K562 (cell line): ENCODE measurements at regions not wholly inside any gene's neighbourhood (a gene's known extent, or its start where the extent isn't known, plus 50 kb on each side); places are given as distances from the start of the nearest gene placed in this dataset.
A peak's percentile ranks its signal among the peaks of the same experiment; 100 is the strongest.

Experiments used
- ATAC-seq: fragments of 200-7000 bp; cut with Tn5 transposase; 3 replicates; pipeline ENCODE4 v1.9.1; 2020; ENCODE audit warnings: moderate library complexity
- BruUV-seq: library from RNA; stranded (reverse); fragments of 400-500 nt; replicated peaks from 2 replicates; lab custom pipeline; 2021; lab: Mats Ljungman, UMichigan
- CTCF ChIA-PET: fragments of 300-600 bp; formaldehyde crosslinking; extraction: SDS; loops from one replicate; lab custom pipeline; 2021; ENCODE audit warnings: low intra/inter-chr PET ratio; lab: Yijun Ruan, JAX
- POLR2A ChIA-PET: fragments of 300-600, 350-650 bp; sonication (Branson Sonifier 250); formaldehyde crosslinking; extraction: SDS; loops from one replicate; lab custom pipeline; 2021; ENCODE audit warnings: antibody characterized with exemption, inconsistent platforms; lab: Yijun Ruan, JAX
- DNase-seq, 4 experiments: peaks; one replicate each; pipeline versions ENCODE4 v3.0.0 to v3.0.0-alpha.2; 2011 to 2018; ENCODE audit warnings: low spot score in 3 of 4, mixed read lengths in 3 of 4; ENCODE audit errors: extremely low read depth in 1 of 4
- FAIRE-seq: peaks from 2 replicates; lab custom pipeline; 2011; peaks lifted over from hg19 to GRCh38; lab: Jason Lieb, UNC
- H2AFZ ChIP-seq: 2 replicates; pipeline ENCODE4 v1.6.0; 2011; ENCODE audit warnings: low read depth, low read length, control low read depth, inconsistent platforms
- H3K27ac ChIP-seq: fragments of 200-600 bp; 3 replicates; pipeline ENCODE4 v1.8.0; 2011; ENCODE audit warnings: low read depth, mild to moderate bottlenecking, control low read depth, inconsistent platforms, low read length, moderate library complexity, mixed read lengths; ENCODE audit errors: extremely low read depth
- H3K27me3 ChIP-seq, 2 experiments: fragments of 300-600 bp in 1 of 2; 2 replicates in 1 of 2; 3 replicates in 1 of 2; pipeline versions ENCODE4 v1.6.0 to v1.8.0; 2011; ENCODE audit warnings: inconsistent platforms in 2 of 2, low read length in 2 of 2, mild to moderate bottlenecking in 1 of 2, mixed read lengths in 1 of 2, moderate library complexity in 1 of 2; ENCODE audit not compliant: control insufficient read depth in 2 of 2, insufficient read depth in 2 of 2
- H3K36me3 ChIP-seq: fragments of 300-600 bp; 3 replicates; pipeline ENCODE4 v1.8.0; 2011; ENCODE audit warnings: mild to moderate bottlenecking, low read length, inconsistent platforms; ENCODE audit not compliant: control insufficient read depth, insufficient read depth
- H3K4me1 ChIP-seq, 2 experiments: fragments of 200-600 bp in 1 of 2; replicated peaks in 1 of 2; 2 replicates in 1 of 2; 3 replicates in 1 of 2; pipeline versions ENCODE4 v1.5.1 to v1.8.0; 2011; ENCODE audit warnings: inconsistent platforms in 2 of 2, low read length in 2 of 2, mild to moderate bottlenecking in 1 of 2, mixed read lengths in 1 of 2, moderate library complexity in 1 of 2; ENCODE audit not compliant: control insufficient read depth in 2 of 2, insufficient read depth in 2 of 2
- H3K4me2 ChIP-seq: 2 replicates; pipeline ENCODE4 v1.6.1; 2011; ENCODE audit warnings: low read length, control low read depth, inconsistent platforms, mixed read lengths; ENCODE audit not compliant: insufficient read depth
- H3K4me3 ChIP-seq: fragments of 200-600 bp; sonication (generic), shearing (Covaris generic); 2 replicates; pipeline ENCODE4 v1.5.1; 2016; ENCODE audit warnings: control low read depth, inconsistent platforms
- H3K79me2 ChIP-seq: fragments of 200-600 bp; 3 replicates; pipeline ENCODE4 v1.8.0; 2011; ENCODE audit warnings: low read length, inconsistent platforms; ENCODE audit not compliant: control insufficient read depth, insufficient read depth
- H3K9ac ChIP-seq, 2 experiments: 2 replicates each; pipeline versions ENCODE4 v1.6.0 to v1.6.1; 2011; ENCODE audit warnings: low read depth in 2 of 2, low read length in 2 of 2, control low read depth in 1 of 2, inconsistent platforms in 1 of 2, mild to moderate bottlenecking in 1 of 2, mixed read lengths in 1 of 2; ENCODE audit not compliant: insufficient read depth in 1 of 2
- H3K9me1 ChIP-seq: one replicate; pipeline ENCODE4 v1.6.0; 2011; ENCODE audit warnings: inconsistent platforms, mild to moderate bottlenecking, low read length, moderate library complexity; ENCODE audit not compliant: control insufficient read depth, insufficient read depth
- H3K9me3 ChIP-seq: replicated peaks from 2 replicates; pipeline ENCODE4 v1.5.1; 2011; ENCODE audit warnings: low read depth, low read length, inconsistent platforms; ENCODE audit not compliant: control insufficient read depth, insufficient read depth
- H4K20me1 ChIP-seq: replicated peaks from 2 replicates; pipeline ENCODE4 v1.6.1; 2011; ENCODE audit warnings: low read length, inconsistent platforms, mixed read lengths; ENCODE audit not compliant: control insufficient read depth, insufficient read depth
- ARHGAP35 ChIP-seq: fragments of 450-650 bp; IDR thresholded peaks from 2 replicates; pipeline ENCODE4 v1.6.1; 2018; ENCODE audit not compliant: partially characterized antibody
- ATF1 ChIP-seq, 2 experiments: fragments of 450-650 bp in 1 of 2; IDR thresholded peaks; 2 replicates each; pipeline ENCODE4 v1.6.1; 2016; ENCODE audit warnings: missing compliant biosample characterization in 1 of 2, missing genetic modification characterization in 1 of 2
- CLOCK ChIP-seq: fragments of 250-450 bp; sonication (Bioruptor Pico); IDR thresholded peaks from 2 replicates; pipeline ENCODE4 v1.4.0; 2020; ENCODE audit warnings: mild to moderate bottlenecking, moderate library complexity, borderline replicate concordance
- COPS2 ChIP-seq: fragments of 450-650 bp; conservative IDR thresholded peaks from 2 replicates; pipeline ENCODE4 v1.6.1; 2016; ENCODE audit warnings: mild to moderate bottlenecking, moderate library complexity
- FOXJ3 ChIP-seq: sonication (generic); formaldehyde crosslinking; IDR thresholded peaks from 2 replicates; pipeline ENCODE4 v1.4.0; 2020; ENCODE audit warnings: mild to moderate bottlenecking, missing genetic modification reagents
- FOXK2 ChIP-seq, 2 experiments: fragments of 450-650 bp; IDR thresholded peaks in 1 of 2; conservative IDR thresholded peaks in 1 of 2; 2 replicates each; pipeline ENCODE4 v1.6.1; 2016; ENCODE audit warnings: low read depth in 2 of 2, mild to moderate bottlenecking in 1 of 2
- KAT7 ChIP-seq: sonication (generic); formaldehyde crosslinking; IDR thresholded peaks from 2 replicates; pipeline ENCODE4 v1.8.0; 2022; ENCODE audit warnings: missing genetic modification reagents, mild to moderate bottlenecking, borderline replicate concordance
- NFE2L1 ChIP-seq: fragments of 450-650 bp; IDR thresholded peaks from 2 replicates; pipeline ENCODE4 v1.6.1; 2016; ENCODE audit warnings: missing genetic modification characterization, low read depth, mild to moderate bottlenecking, missing compliant biosample characterization, moderate library complexity, borderline replicate concordance
- SMARCA4 ChIP-seq: fragments of 450-650 bp; IDR thresholded peaks from 2 replicates; pipeline ENCODE4 v1.6.1; 2016
- TRIM24 ChIP-seq, 2 experiments: fragments of 450-650 bp; IDR thresholded peaks; 2 replicates each; pipeline ENCODE4 v1.6.1; 2016
- YY1 ChIP-seq, 3 experiments: IDR thresholded peaks; 2 replicates each; pipeline ENCODE4 v1.6.1; 2011; ENCODE audit warnings: low read length in 2 of 3, mild to moderate bottlenecking in 2 of 3, moderate library complexity in 2 of 3, borderline replicate concordance in 1 of 3, control low read depth in 1 of 3, low read depth in 1 of 3; ENCODE audit not compliant: insufficient read depth in 3 of 3, insufficient replicate concordance in 2 of 3, control insufficient read depth in 1 of 3, insufficient read length in 1 of 3; ENCODE audit errors: extremely low read depth in 1 of 3
- WGBS: fragments of 100-300 bp; shearing (Covaris generic); methylation state at CpG from one replicate; pipeline ENCODE4 v1.1.6; 2016; ENCODE audit warnings: low coverage, mixed read lengths; ENCODE audit not compliant: insufficient coverage; ENCODE audit errors: missing lambda C conversion rate; 5-methylcytosine and 5-hydroxymethylcytosine counted together
- in situ Hi-C: fragments of 300-500 bp; cut with MboI; formaldehyde crosslinking; loops from 4 replicates; pipeline ENCODE4 v1.15.0; 2018; ENCODE audit warnings: inconsistent platforms, mixed read lengths
- intact Hi-C: fragments of 100-400 bp; cut with micrococcal nuclease; formaldehyde crosslinking; loops from 2 replicates; pipeline ENCODE4 v1.14.2; 2022

GRCh38 chr1:51025374-51025773, 55.3 kb downstream of the CDKN2C start (continued):
- TF ChIP-seq YY1 (IDR thresholded peaks at IDR 0.05; ENCODE audit: borderline replicate concordance in 1 of 3, control insufficient read depth in 1 of 3, extremely low read depth in 1 of 3, insufficient read depth in 3 of 3, insufficient read length in 1 of 3, insufficient replicate concordance in 2 of 3, low read depth in 1 of 3, low read length in 2 of 3) (no peak), TRIM24 (IDR thresholded peaks at IDR 0.05) (peak; percentile 42 to 72)

- ChIA-PET POLR2A (interaction anchor here (0.9 to 1.2 kb wide), 3 partner anchors 8 to 27 kb away, joined by 3 to 5 read pairs (median 3); no protein-coding TSS in a partner anchor), CTCF (no interaction called here)
- intact Hi-C loops: no loop called here
- Histone ChIP-seq H4K20me1 (no peaks in the 10 kb centered on the region), H3K36me3 (no peaks in the 10 kb centered on the region), H2AFZ (no peak overlapping the region), H3K79me2 (no peaks in the 10 kb centered on the region), H3K27ac (no peak overlapping the region), H3K9me1 (no peaks in the 10 kb centered on the region), H3K9ac (no peak overlapping the region), H3K4me3 (no peak overlapping the region), H3K4me2 (no peak overlapping the region), H3K9me3 (no peaks in the 10 kb centered on the region), H3K4me1 (no peaks in the 10 kb centered on the region), H3K27me3 (no peaks in the 10 kb centered on the region)
- no TSS peak for BruUV-seq
- TF ChIP-seq NFE2L1 (tag) (no peak), CLOCK (CRISPR knock-in tag) (no peak), SMARCA4 (no peak), ARHGAP35 (no peak), COPS2 (no peak), ATF1 (CRISPR knock-in tag; IDR thresholded peaks at IDR 0.05) (no peak), ATF1 (tag; IDR thresholded peaks at IDR 0.05) (no peak), KAT7 (CRISPR knock-in tag) (no peak), FOXK2 (conservative IDR thresholded peaks at IDR 0.05 in 1 of 2, IDR thresholded peaks at IDR 0.05 in 1 of 2; ENCODE audit: low read depth in 2 of 2) (no peak), FOXJ3 (CRISPR knock-in tag) (no peak)
- no peak for FAIRE-seq
- no peak for DNase-seq
- WGBS: 62% methylated on average over 8 of the region's 8 CpGs
- in situ Hi-C loops: no loop called here
- ATAC-seq: no peak
These were observed 62.9 kb downstream of the CDKN2C start for GRCh38 chr1:51032936-51033335.
